ENCODE measurements at regions not wholly inside any gene's neighbourhood (a gene's known extent, or its start where the extent isn't known, plus 50 kb on each side); places are given as distances from the start of the nearest gene placed in this dataset.

DNA sequence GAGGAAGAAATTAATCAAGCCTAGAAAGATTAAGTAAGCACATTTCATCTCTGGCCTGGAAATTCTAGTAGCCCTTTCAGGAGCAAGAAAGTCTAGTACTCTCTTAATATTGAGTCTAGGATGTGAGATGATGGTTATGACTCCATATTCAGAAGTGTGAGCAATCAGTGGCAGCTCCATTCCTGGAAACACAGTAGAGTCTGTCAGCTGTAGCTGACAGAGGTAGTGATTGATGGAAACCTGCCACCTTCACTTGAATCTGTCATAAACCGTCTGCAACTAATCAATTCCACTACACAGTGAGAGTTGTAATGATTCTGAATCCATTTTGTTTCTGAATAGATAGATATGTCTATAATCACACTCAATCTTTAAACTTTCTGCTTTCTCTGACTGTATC, 635.1 kb downstream of the IRS1 start:
- no peak for TF ChIP-seq CTCF (IDR thresholded peaks at IDR 0.05)

GRCh38 chr2:226159875-226160479, 639.6 kb downstream of the IRS1 start:
- no peak for TF ChIP-seq CTCF (IDR thresholded peaks at IDR 0.05)

GRCh38 chr2:226158940-226159339, 640.7 kb downstream of the IRS1 start:
- TF ChIP-seq CTCF (IDR thresholded peaks at IDR 0.05): no peak

- no peak for TF ChIP-seq CTCF (IDR thresholded peaks at IDR 0.05)
These were observed 641.4 kb downstream of the IRS1 start for GRCh38 chr2:226158229-226158628.

DNA sequence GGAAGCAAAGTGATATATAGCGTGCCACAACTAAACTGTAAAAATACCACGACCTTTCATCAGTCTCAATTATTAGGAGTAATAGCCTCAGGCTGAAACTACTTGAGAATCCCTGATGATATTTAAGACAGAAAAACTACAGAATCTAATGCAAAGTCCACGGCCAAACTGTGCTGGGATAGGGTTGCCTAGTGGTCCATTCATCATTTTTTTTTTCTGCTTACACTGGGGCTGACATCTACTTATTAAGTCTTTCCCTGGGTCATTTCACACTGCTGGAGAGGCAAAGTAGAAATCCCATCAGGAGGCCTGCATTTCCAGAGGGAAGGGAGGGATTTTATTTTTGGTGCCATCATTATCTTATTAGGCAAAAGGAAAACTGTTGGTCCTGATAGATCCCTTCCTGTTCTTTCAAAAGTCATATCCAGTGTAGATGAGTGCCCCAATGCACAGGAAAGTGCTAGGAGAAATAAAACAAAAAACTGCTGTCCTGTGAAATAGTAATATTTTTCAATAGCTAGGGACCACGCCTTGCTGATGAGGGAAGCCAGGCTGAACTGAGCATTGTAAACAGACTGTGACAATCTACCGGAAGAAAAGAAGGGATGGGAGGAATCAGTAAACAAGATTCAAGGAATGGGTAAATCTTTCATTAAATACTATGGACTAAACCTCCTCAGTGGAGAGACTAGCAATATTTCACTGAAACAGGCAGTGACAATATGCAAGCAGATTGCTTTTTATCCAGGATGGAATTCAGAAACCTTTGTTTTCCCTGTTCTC, 644.3 kb downstream of the IRS1 start:
- no peak for TF ChIP-seq CTCF (IDR thresholded peaks at IDR 0.05)

- no peak for TF ChIP-seq CTCF (IDR thresholded peaks at IDR 0.05)
These were observed 645.0 kb downstream of the IRS1 start for GRCh38 chr2:226154610-226155009.

- no peak for TF ChIP-seq CTCF (IDR thresholded peaks at IDR 0.05)
These were observed 646.1 kb downstream of the IRS1 start for GRCh38 chr2:226153553-226153952.
